Smooth muscle cell (in vitro differentiated cells): ENCODE measurements at regions not wholly inside any gene's neighbourhood (a gene's known extent, or its start where the extent isn't known, plus 50 kb on each side); places are given as distances from the start of the nearest gene placed in this dataset.

ENCODE experiments used
- DNase-seq: peaks from one replicate; lab custom pipeline; 2025; ENCODE audit not compliant: unreplicated experiment; lab: John Stamatoyannopoulos, UW
- H2AFZ ChIP-seq: fragments of 200-600 bp; sonication (generic); 2 replicates; pipeline ENCODE4 v1.6.0; 2016; ENCODE audit warnings: antibody characterized with exemption, low read depth, mild to moderate bottlenecking
- H3F3A ChIP-seq: fragments of 200-600 bp; sonication (generic); 2 replicates; pipeline ENCODE4 v1.6.0; 2017; ENCODE audit warnings: antibody characterized with exemption, low read depth
- H3K27ac ChIP-seq: fragments of 200-600 bp; sonication (generic); 2 replicates; pipeline ENCODE4 v1.5.1; 2016; ENCODE audit warnings: low read depth, mild to moderate bottlenecking
- H3K27me3 ChIP-seq: fragments of 200-600 bp; sonication (generic); 2 replicates; pipeline ENCODE4 v1.6.1; 2016; ENCODE audit warnings: low read depth, mild to moderate bottlenecking
- H3K36me3 ChIP-seq: fragments of 200-600 bp; sonication (generic); 2 replicates; pipeline ENCODE4 v1.5.1; 2016; ENCODE audit warnings: low read depth
- H3K4me1 ChIP-seq: fragments of 200-600 bp; sonication (generic); 2 replicates; pipeline ENCODE4 v1.5.1; 2016; ENCODE audit warnings: low read depth
- H3K4me2 ChIP-seq: fragments of 200-600 bp; sonication (generic); 2 replicates; pipeline ENCODE4 v1.6.0; 2016; ENCODE audit warnings: mild to moderate bottlenecking
- H3K4me3 ChIP-seq: fragments of 200-600 bp; sonication (generic); 2 replicates; pipeline ENCODE4 v1.5.1; 2016; ENCODE audit warnings: mild to moderate bottlenecking
- H3K79me2 ChIP-seq: fragments of 200-600 bp; sonication (generic); 2 replicates; pipeline ENCODE4 v1.6.0; 2016; ENCODE audit warnings: low read depth, mild to moderate bottlenecking
- H3K9ac ChIP-seq: fragments of 200-600 bp; sonication (generic); 2 replicates; pipeline ENCODE4 v1.6.0; 2016; ENCODE audit warnings: low read depth
- H3K9me3 ChIP-seq: fragments of 200-600 bp; sonication (generic); replicated peaks from 2 replicates; pipeline ENCODE4 v1.5.1; 2016; ENCODE audit warnings: low read depth
- H4K20me1 ChIP-seq: fragments of 200-600 bp; sonication (generic); 2 replicates; pipeline ENCODE4 v1.6.0; 2016; ENCODE audit warnings: low read depth
- WGBS: methylation state at CpG from one replicate; pipeline ENCODE4 v1.1.7; 2016; ENCODE audit warnings: low lambda C conversion rate; 5-methylcytosine and 5-hydroxymethylcytosine counted together
- TF ChIP-seq, protein P1 (sequence below): fragments of 200-600 bp; sonication (generic); IDR thresholded peaks from 2 replicates; pipeline ENCODE4 v1.5.1; 2017; ENCODE audit warnings: borderline replicate concordance, mild to moderate bottlenecking, antibody characterized with exemption; ENCODE audit not compliant: insufficient read depth, poor library complexity, severe bottlenecking

GRCh38 chr2:38480617-38481016 lies 103.5 kb upstream of the ATL2 start:
- Histone ChIP-seq H3K27ac (no peak overlapping the region), H3K36me3 (no peaks in the 10 kb centered on the region), H3K4me3 (no peak overlapping the region), H3K79me2 (no peaks in the 10 kb centered on the region), H3K27me3 (no peaks in the 10 kb centered on the region), H3K9ac (no peak overlapping the region), H2AFZ (no peak overlapping the region), H3F3A (no peaks in the 10 kb centered on the region), H3K4me2 (no peak overlapping the region), H3K9me3 (no peaks in the 10 kb centered on the region), H3K4me1 (no peaks in the 10 kb centered on the region), H4K20me1 (no peaks in the 10 kb centered on the region)
- TF ChIP-seq, protein P1, sequence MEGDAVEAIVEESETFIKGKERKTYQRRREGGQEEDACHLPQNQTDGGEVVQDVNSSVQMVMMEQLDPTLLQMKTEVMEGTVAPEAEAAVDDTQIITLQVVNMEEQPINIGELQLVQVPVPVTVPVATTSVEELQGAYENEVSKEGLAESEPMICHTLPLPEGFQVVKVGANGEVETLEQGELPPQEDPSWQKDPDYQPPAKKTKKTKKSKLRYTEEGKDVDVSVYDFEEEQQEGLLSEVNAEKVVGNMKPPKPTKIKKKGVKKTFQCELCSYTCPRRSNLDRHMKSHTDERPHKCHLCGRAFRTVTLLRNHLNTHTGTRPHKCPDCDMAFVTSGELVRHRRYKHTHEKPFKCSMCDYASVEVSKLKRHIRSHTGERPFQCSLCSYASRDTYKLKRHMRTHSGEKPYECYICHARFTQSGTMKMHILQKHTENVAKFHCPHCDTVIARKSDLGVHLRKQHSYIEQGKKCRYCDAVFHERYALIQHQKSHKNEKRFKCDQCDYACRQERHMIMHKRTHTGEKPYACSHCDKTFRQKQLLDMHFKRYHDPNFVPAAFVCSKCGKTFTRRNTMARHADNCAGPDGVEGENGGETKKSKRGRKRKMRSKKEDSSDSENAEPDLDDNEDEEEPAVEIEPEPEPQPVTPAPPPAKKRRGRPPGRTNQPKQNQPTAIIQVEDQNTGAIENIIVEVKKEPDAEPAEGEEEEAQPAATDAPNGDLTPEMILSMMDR: no peak
- DNase-seq: no peak

DNA sequence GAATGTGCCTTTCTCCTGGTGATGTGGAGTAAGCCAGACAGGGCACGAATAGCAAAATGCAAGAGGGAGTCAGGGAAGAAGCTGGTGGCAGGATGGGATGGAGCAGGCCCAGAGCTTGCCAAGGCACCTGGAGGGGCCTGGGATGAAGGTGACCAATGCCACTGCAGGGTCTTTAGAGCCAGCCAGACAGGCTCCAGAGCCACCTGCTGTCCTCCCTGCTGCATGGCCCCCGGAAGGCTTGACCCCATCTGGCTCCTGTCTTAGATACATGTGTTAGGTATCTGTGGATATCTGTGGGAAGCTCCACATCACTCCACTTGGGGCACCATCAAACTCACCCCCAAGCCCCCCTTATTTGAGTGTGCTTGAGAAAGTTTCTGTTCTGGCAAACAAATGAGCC lies 99.9 kb upstream of the ATL2 start:
- TF ChIP-seq, protein P1: no peak
- no peaks in the 10 kb centered on the region for H3K79me2 ChIP-seq
- H3F3A ChIP-seq: no peaks in the 10 kb centered on the region
- H2AFZ ChIP-seq: no peak overlapping the region
- 85% methylated on average over 2 of the region's 2 CpGs for WGBS
- H3K4me3 ChIP-seq: no peak overlapping the region
- H3K4me2 ChIP-seq: no peak overlapping the region
- no peaks in the 10 kb centered on the region for H3K27me3 ChIP-seq
- H3K9ac ChIP-seq: no peak overlapping the region
- H3K27ac ChIP-seq: no peak overlapping the region
- no peaks in the 10 kb centered on the region for H3K36me3 ChIP-seq
- H3K4me1 ChIP-seq: no peaks in the 10 kb centered on the region
- H3K9me3 ChIP-seq: no peaks in the 10 kb centered on the region
- DNase-seq: no peak
- no peaks in the 10 kb centered on the region for H4K20me1 ChIP-seq

DNA sequence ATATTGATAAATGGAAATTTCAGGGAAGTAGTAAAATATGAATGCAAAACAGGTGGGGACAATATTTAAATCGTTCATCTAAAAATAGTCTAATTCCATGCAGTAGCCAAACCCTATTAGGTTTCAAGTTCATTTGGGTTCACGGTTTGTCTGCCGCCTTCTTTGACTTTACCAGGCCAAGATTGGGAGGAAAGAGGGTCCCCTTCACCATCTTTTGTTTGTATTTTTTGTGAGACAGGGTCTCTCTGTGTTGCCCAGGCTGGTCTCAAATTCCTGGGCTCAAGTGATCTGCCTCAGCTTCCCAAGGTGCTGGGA lies 98.5 kb upstream of the ATL2 start:
- H3F3A ChIP-seq: no peaks in the 10 kb centered on the region
- no peaks in the 10 kb centered on the region for H3K4me1 ChIP-seq
- no peaks in the 10 kb centered on the region for H3K36me3 ChIP-seq
- H4K20me1 ChIP-seq: no peaks in the 10 kb centered on the region
- no peak for DNase-seq
- H2AFZ ChIP-seq: no peak overlapping the region
- H3K79me2 ChIP-seq: no peaks in the 10 kb centered on the region
- no peaks in the 10 kb centered on the region for H3K27me3 ChIP-seq
- no peak overlapping the region for H3K27ac ChIP-seq
- WGBS: 93% methylated on average over 3 of the region's 3 CpGs
- H3K4me2 ChIP-seq: no peak overlapping the region
- H3K9ac ChIP-seq: no peak overlapping the region
- TF ChIP-seq, protein P1: no peak
- no peaks in the 10 kb centered on the region for H3K9me3 ChIP-seq
- no peak overlapping the region for H3K4me3 ChIP-seq

DNA sequence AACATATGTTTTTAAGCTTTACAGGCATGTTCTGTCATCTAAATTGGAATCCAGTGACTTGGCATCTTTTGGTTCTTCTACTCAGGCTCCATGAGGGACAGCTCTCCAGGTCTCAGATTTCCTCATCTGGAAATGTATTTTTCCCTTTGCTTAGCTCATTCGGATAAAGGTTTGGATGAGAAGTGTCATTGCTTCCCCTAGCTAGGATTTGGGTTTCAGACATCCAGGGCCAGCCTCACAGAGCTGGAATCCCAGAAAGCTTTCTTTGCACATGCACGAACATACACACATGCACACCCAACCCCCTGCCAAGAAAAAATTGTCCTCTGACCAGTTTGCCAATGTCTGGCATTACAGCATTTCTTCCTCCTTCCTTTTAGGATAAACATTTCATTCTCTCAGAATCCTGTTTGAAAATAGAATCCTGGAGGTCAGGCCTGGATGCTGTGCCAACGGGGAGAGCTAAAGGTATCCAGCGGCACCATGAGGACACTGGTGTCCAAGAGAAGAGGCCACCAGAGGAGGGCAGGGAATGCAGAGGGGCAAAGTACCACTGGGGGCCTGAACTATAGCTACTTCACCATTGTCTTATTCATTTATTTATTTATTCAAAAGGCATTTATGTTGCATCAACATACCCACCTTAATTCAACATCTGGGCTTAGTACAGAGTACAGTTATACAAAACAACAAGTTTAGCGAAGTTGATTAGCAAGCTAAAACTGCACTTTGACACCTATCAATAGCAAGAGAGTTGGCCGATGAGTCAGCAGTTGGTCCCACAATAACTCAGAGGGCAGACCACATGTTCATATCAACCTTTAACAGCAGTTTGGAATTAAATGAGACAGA lies 97.9 kb upstream of the ATL2 start:
- Histone ChIP-seq H3K4me2 (no peak overlapping the region), H3K79me2 (no peaks in the 10 kb centered on the region), H3K9me3 (no peaks in the 10 kb centered on the region), H2AFZ (no peak overlapping the region), H3K27me3 (peaks cover 1% of the 10 kb centered on the region), H3K9ac (no peak overlapping the region), H3F3A (no peaks in the 10 kb centered on the region), H3K4me3 (no peak overlapping the region), H3K36me3 (no peaks in the 10 kb centered on the region), H3K27ac (no peak overlapping the region), H4K20me1 (no peaks in the 10 kb centered on the region), H3K4me1 (no peaks in the 10 kb centered on the region)
- WGBS: 97% methylated on average over 6 of the region's 6 CpGs
- TF ChIP-seq, protein P1: no peak
- no peak for DNase-seq
